Esophagus (tissue), 2 donors: ENCODE measurements at regions not wholly inside any gene's neighbourhood (a gene's known extent, or its start where the extent isn't known, plus 50 kb on each side); places are given as distances from the start of the nearest gene placed in this dataset.
"Not testable (repeated sequence)": the region's sequence is repeated elsewhere in the genome, so short reads cannot be mapped to it uniquely, and the experiment has no call there.

Source experiments
- H3K27ac ChIP-seq, 2 donors: one replicate each; pipeline ENCODE4 v1.5.1; 2013; ENCODE audit warnings: low read depth in 2 of 2, mild to moderate bottlenecking in 2 of 2, inconsistent platforms in 1 of 2, low read length in 1 of 2, moderate library complexity in 1 of 2
- H3K27me3 ChIP-seq, 2 donors: one replicate each; pipeline ENCODE4 v1.6.1; 2013; ENCODE audit warnings: low read length in 2 of 2, control low read depth in 1 of 2, mild to moderate bottlenecking in 1 of 2; ENCODE audit not compliant: insufficient read depth in 2 of 2, control insufficient read depth in 1 of 2
- H3K36me3 ChIP-seq, 2 donors: one replicate each; pipeline ENCODE4 v1.6.1; 2013; ENCODE audit warnings: low read length in 1 of 2; ENCODE audit not compliant: control insufficient read depth in 2 of 2, insufficient read depth in 2 of 2
- H3K4me1 ChIP-seq, 2 donors: one replicate each; pipeline ENCODE4 v1.6.1; 2013; ENCODE audit warnings: low read length in 1 of 2; ENCODE audit not compliant: control insufficient read depth in 2 of 2, insufficient read depth in 2 of 2
- H3K4me3 ChIP-seq, 2 donors: one replicate each; pipeline ENCODE4 v1.5.1; 2013; ENCODE audit warnings: low read length in 2 of 2, mild to moderate bottlenecking in 2 of 2, low read depth in 1 of 2, moderate library complexity in 1 of 2
- H3K9me3 ChIP-seq, 2 donors: one replicate each; pipeline ENCODE4 v1.6.1; 2013; ENCODE audit warnings: mild to moderate bottlenecking in 2 of 2, low read depth in 1 of 2, low read length in 1 of 2, moderate library complexity in 1 of 2; ENCODE audit not compliant: control insufficient read depth in 2 of 2, insufficient read depth in 1 of 2
- WGBS, 2 donors: extraction: QIAGEN DNeasy Blood & Tissue Kit; methylation state at CpG; one replicate each; pipeline ENCODE4 v1.1.7; 2013; 5-methylcytosine and 5-hydroxymethylcytosine counted together
- donor health status: healthy with polysubstance abuse.
- donor health status: Bipolar disorder and iron deficiency.

- 73 to 82% methylated on average over 1 of the region's 1 CpG for WGBS, 2 donors
- H3K4me3 ChIP-seq, result no peak overlapping the region
- no peak overlapping the region for H3K27ac ChIP-seq
- H3K36me3 ChIP-seq, result no peaks in the 10 kb centered on the region
- peaks cover 0 to 2% of the 10 kb centered on the region in 2 donors for H3K9me3 ChIP-seq
- no peaks in the 10 kb centered on the region for H3K27me3 ChIP-seq
- H3K4me1 ChIP-seq, result no peaks in the 10 kb centered on the region
Measured at GRCh38 chr9:84513473-84513872, 156.1 kb upstream of the NTRK2 start.

DNA sequence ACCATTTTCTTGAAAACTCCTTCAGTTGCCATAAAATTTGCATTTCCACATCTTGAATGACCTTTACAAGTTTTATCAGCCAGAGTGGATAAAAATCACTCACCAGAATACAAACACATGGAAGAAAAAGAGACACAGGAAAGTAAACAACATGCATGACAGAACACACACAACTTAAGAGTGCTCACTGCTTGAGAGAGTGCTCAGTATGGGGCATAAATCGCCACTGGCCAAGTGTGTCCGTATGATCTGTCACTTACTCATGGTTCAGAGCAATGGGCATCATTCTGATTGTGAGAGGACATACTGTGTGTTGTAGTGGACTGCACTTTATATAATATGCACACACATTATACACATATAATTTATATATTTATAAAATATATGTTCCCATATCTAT, 155.6 kb upstream of the NTRK2 start:
- H3K4me1 ChIP-seq, result no peaks in the 10 kb centered on the region
- 80 to 81% methylated on average over 2 of the region's 2 CpGs for WGBS, 2 donors

GRCh38 chr9:84514421-84514820, 155.1 kb upstream of the NTRK2 start:
- 55 to 76% methylated on average over 5 of the region's 5 CpGs for WGBS, 2 donors
- Histone ChIP-seq H3K27me3 (no peaks in the 10 kb centered on the region), H3K4me3 (no peak overlapping the region), H3K27ac (no peak overlapping the region), H3K4me1 (no peaks in the 10 kb centered on the region), H3K36me3 (no peaks in the 10 kb centered on the region), H3K9me3 (peaks cover 0 to 2% of the 10 kb centered on the region in 2 donors)

More for the DNA sequence above, 155.6 kb upstream of the NTRK2 start:
- H3K27me3 ChIP-seq, result no peaks in the 10 kb centered on the region
- H3K9me3 ChIP-seq, result peaks cover 0 to 2% of the 10 kb centered on the region in 2 donors
- H3K4me3 ChIP-seq, result no peak overlapping the region
- no peak overlapping the region for H3K27ac ChIP-seq
- no peaks in the 10 kb centered on the region for H3K36me3 ChIP-seq

- Histone ChIP-seq H3K4me1 (no peaks in the 10 kb centered on the region), H3K27ac (no peak overlapping the region), H3K9me3 (peaks cover 0 to 2% of the 10 kb centered on the region in 2 donors), H3K4me3 (no peak overlapping the region), H3K36me3 (no peaks in the 10 kb centered on the region), H3K27me3 (no peaks in the 10 kb centered on the region)
- whole genome bisulfite sequencing, 2 donors, result 79 to 87% methylated on average over 5 of the region's 5 CpGs
Measured at GRCh38 chr9:84517026-84517425, 152.5 kb upstream of the NTRK2 start.

DNA sequence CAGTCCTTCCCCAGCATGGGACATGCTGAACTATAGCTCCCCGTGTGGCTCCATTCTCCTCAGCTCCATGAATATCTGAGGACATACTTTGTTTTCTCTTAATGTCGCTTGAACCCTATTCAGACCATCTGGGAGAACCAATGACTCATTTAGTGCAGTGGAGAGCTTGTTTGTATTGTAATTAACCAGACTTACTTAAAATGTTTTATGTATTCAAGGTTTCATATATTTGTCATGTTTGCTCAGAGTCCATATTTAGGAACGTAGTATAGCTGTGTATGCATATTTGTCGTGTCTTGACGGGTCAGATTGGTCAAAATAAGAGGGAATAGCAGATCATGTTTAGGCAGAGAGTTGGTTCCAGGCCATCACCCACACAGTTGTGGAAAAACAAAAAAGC, 150.1 kb upstream of the NTRK2 start:
- 50 to 61% methylated on average over 5 of the region's 5 CpGs for WGBS, 2 donors
- H3K27ac ChIP-seq, result peak overlapping the region in 1 of 2 donors; percentile 46

DNA sequence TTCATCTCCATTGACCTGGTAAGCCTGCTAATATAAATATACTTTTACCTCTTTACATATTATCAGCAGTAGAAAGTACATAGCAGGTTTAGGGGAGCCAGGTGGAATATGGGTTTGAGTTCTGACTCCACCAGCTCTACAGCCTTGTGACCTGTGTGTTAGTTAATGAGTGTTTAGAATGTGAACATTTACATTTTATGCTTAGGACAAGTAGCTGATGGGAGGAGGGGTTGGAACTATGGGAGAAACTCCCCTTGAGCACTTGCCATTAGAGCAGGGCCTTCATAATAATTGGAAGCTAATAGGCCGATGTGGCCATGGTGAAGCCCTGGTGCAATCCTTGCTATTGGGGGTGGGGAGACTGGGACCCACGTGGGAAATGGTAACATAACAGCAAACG, 148.3 kb upstream of the NTRK2 start:
- 64 to 74% methylated on average over 3 of the region's 3 CpGs for WGBS, 2 donors

More for the DNA sequence above, 150.1 kb upstream of the NTRK2 start:
- no peaks in the 10 kb centered on the region for H3K4me1 ChIP-seq
- no peaks in the 10 kb centered on the region for H3K36me3 ChIP-seq
- H3K27me3 ChIP-seq, result no peaks in the 10 kb centered on the region
- H3K9me3 ChIP-seq, result peaks cover 0 to 2% of the 10 kb centered on the region in 2 donors
- H3K4me3 ChIP-seq, result no peak overlapping the region

GRCh38 chr9:84526211-84526610, 143.3 kb upstream of the NTRK2 start:
- H3K4me3 ChIP-seq, H3K27ac ChIP-seq, H3K36me3 ChIP-seq, H3K9me3 ChIP-seq, H3K27me3 ChIP-seq, H3K4me1 ChIP-seq: not testable (repeated sequence)
- WGBS, 2 donors, result 93 to 97% methylated on average over 20 to 26 of the region's 26 CpGs

More for the DNA sequence above, 148.3 kb upstream of the NTRK2 start:
- no peak overlapping the region for H3K4me3 ChIP-seq
- no peak overlapping the region for H3K27ac ChIP-seq
- peaks cover 0 to 2% of the 10 kb centered on the region in 2 donors for H3K9me3 ChIP-seq
- H3K27me3 ChIP-seq, result no peaks in the 10 kb centered on the region
- no peaks in the 10 kb centered on the region for H3K36me3 ChIP-seq
- no peaks in the 10 kb centered on the region for H3K4me1 ChIP-seq

DNA sequence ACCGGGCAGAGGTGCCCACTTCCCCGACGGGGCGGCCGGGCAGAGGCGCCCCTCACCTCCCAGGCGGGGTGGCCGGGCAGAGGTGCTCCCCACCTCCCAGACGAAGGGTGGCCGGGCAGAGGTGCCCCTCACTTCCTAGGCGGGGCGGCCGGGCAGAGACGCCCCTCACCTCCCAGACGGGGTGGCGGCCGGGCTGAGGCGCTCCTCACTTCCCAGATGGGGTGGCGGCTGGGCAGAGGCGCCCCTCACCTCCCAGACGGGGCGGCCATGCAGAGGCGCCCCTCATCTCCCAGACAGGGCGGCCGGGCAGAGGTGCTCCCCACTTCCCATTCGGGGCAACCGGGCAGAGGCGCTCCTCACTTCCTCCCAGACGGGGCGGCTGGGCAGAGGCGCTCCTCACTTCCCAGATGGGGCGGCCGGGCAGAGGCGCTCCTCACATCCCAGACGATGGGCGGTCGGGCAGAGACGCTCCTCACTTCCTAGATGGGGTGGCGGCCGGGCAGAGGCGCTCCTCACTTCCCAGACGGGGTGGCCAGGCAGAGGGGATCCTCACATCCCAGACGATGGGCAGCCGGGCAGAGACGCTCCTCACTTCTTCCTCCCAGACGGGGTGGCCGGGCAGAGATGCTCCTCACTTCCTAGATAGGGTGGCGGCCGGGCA, 142.3 kb upstream of the NTRK2 start:
- not testable (repeated sequence) for H3K36me3 ChIP-seq, H3K27ac ChIP-seq, H3K27me3 ChIP-seq, H3K9me3 ChIP-seq, H3K4me1 ChIP-seq, H3K4me3 ChIP-seq
- 97% methylated on average over 41 to 49 of the region's 49 CpGs for WGBS, 2 donors

GRCh38 chr9:84535973-84536372, 133.6 kb upstream of the NTRK2 start:
- not testable (repeated sequence) for H3K4me3 ChIP-seq, H3K4me1 ChIP-seq, H3K27ac ChIP-seq, H3K9me3 ChIP-seq, H3K27me3 ChIP-seq, H3K36me3 ChIP-seq
- WGBS, 2 donors, result 65 to 66% methylated on average over 9 to 10 of the region's 10 CpGs

DNA sequence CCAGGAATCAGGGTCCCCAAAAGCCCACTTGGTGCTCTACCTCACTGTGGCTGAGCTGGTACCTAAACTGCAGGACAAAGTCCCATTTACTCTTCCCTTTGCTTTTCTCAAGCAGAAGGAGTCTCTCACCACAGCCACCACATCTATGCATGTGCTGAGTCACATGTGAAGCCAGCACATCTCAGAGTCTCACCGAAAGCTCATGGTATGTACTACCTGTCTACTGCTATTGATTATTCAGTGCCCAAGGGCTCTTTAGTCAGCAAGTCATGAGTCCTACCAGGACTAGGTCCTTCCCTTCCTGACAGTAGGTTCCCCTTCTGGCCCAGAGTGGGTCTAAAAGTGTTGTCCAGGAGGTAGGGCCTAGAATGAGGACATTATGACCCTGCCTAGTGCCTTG, 130.7 kb upstream of the NTRK2 start:
- Histone ChIP-seq H3K9me3 (peaks cover 0 to 4% of the 10 kb centered on the region in 2 donors), H3K4me1 (no peaks in the 10 kb centered on the region), H3K4me3 (no peak overlapping the region), H3K27ac (no peak overlapping the region), H3K36me3 (no peaks in the 10 kb centered on the region), H3K27me3 (no peaks in the 10 kb centered on the region)
- 78 to 84% methylated on average over 1 of the region's 1 CpG for WGBS, 2 donors
